Prostate gland (tissue), 2 donors: ENCODE measurements at regions not wholly inside any gene's neighbourhood (a gene's known extent, or its start where the extent isn't known, plus 50 kb on each side); places are given as distances from the start of the nearest gene placed in this dataset.

ENCODE experiments used
- POLR2AphosphoS5 ChIP-seq: sonication (generic); formaldehyde crosslinking; IDR thresholded peaks from one replicate; pipeline ENCODE4 v1.6.1; 2017; ENCODE audit warnings: antibody characterized with exemption
- TF ChIP-seq, protein P1 (sequence below), 4 experiments: fragments of 200-600 bp in 2 of 4; fragments of 450-650 bp in 2 of 4; sonication (generic) in 2 of 4; IDR thresholded peaks; 1 replicate in 3 of 4; 2 replicates in 1 of 4; pipeline ENCODE4 v1.5.1; 2016 to 2019; ENCODE audit warnings: antibody characterized with exemption in 4 of 4, mild to moderate bottlenecking in 2 of 4, moderate library complexity in 2 of 4

GRCh38 chr10:81027223-81027622 lies 489.5 kb downstream of the SH2D4B start:
- TF ChIP-seq, protein P1, sequence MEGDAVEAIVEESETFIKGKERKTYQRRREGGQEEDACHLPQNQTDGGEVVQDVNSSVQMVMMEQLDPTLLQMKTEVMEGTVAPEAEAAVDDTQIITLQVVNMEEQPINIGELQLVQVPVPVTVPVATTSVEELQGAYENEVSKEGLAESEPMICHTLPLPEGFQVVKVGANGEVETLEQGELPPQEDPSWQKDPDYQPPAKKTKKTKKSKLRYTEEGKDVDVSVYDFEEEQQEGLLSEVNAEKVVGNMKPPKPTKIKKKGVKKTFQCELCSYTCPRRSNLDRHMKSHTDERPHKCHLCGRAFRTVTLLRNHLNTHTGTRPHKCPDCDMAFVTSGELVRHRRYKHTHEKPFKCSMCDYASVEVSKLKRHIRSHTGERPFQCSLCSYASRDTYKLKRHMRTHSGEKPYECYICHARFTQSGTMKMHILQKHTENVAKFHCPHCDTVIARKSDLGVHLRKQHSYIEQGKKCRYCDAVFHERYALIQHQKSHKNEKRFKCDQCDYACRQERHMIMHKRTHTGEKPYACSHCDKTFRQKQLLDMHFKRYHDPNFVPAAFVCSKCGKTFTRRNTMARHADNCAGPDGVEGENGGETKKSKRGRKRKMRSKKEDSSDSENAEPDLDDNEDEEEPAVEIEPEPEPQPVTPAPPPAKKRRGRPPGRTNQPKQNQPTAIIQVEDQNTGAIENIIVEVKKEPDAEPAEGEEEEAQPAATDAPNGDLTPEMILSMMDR (IDR thresholded peaks at IDR 0.05), result no peak
- TF ChIP-seq POLR2AphosphoS5, result no peak
